Activated CD4-positive, alpha-beta memory T cell treated with anti-CD3 and anti-CD28 coated beads for 36 hours (primary cell): ENCODE measurements at regions not wholly inside any gene's neighbourhood (a gene's known extent, or its start where the extent isn't known, plus 50 kb on each side); places are given as distances from the start of the nearest gene placed in this dataset.
"Not testable (repeated sequence)": the region's sequence is repeated elsewhere in the genome, so short reads cannot be mapped to it uniquely, and the experiment has no call there.

Experiments
- CTCF ChIA-PET: fragments of 350-600 bp; sonication (Branson Sonifier 250); formaldehyde crosslinking; loops from one replicate; lab custom pipeline; 2021; ENCODE audit warnings: antibody characterized with exemption, inconsistent platforms; lab: Charles Lee
- POLR2A ChIA-PET: fragments of 350-600 bp; sonication (Branson Sonifier 250); formaldehyde crosslinking; loops from one replicate; lab custom pipeline; 2021; ENCODE audit warnings: antibody characterized with exemption; lab: Charles Lee
- DNase-seq: peaks from one replicate; pipeline ENCODE4 v3.0.0-alpha.2; 2020
- H3K27ac Mint-ChIP-seq: one replicate; pipeline ENCODE4 v1.8.0; 2021; ENCODE audit warnings: mixed read lengths
- H3K27me3 Mint-ChIP-seq: one replicate; pipeline ENCODE4 v1.8.0; 2021; ENCODE audit warnings: mixed read lengths
- H3K36me3 Mint-ChIP-seq: one replicate; pipeline ENCODE4 v1.8.0; 2021; ENCODE audit warnings: mixed read lengths
- H3K4me1 Mint-ChIP-seq: one replicate; pipeline ENCODE4 v1.8.0; 2021; ENCODE audit warnings: low read depth, mixed read lengths
- H3K4me3 Mint-ChIP-seq: one replicate; pipeline ENCODE4 v1.8.0; 2021; ENCODE audit warnings: mild to moderate bottlenecking, mixed read lengths
- H3K9me3 Mint-ChIP-seq: one replicate; pipeline ENCODE4 v1.8.0; 2021; ENCODE audit warnings: mixed read lengths
- intact Hi-C: fragments of 100-400 bp; cut with micrococcal nuclease; formaldehyde crosslinking; loops from one replicate; pipeline ENCODE4 v1.15.1; 2023

- intact Hi-C loops: no loop called here
- Mint-ChIP-seq H3K4me1 (no peaks in the 10 kb centered on the region), H3K36me3 (no peaks in the 10 kb centered on the region), H3K4me3 (no peak overlapping the region), H3K27me3 (no peaks in the 10 kb centered on the region), H3K27ac (no peak overlapping the region), H3K9me3 (peaks cover 16% of the 10 kb centered on the region)
- ChIA-PET POLR2A (no interaction called here), CTCF (no interaction called here)
- no peak for DNase-seq
Observed at GRCh38 chr3:690770-691169, 402.1 kb upstream of the CNTN6 start.

GRCh38 chr3:700514-700913 lies 392.3 kb upstream of the CNTN6 start:
- Mint-ChIP-seq H3K27ac (no peak overlapping the region), H3K9me3 (peaks cover 19% of the 10 kb centered on the region), H3K4me1 (no peaks in the 10 kb centered on the region), H3K4me3 (no peak overlapping the region), H3K27me3 (no peaks in the 10 kb centered on the region), H3K36me3 (no peaks in the 10 kb centered on the region)
- CTCF ChIA-PET: no interaction called here
- POLR2A ChIA-PET: no interaction called here
- intact Hi-C loops: no loop called here
- DNase-seq: no peak

- POLR2A ChIA-PET: no interaction called here
- intact Hi-C loops: no loop called here
- Mint-ChIP-seq H3K27me3 (no peaks in the 10 kb centered on the region), H3K27ac (no peak overlapping the region), H3K4me3 (no peak overlapping the region), H3K4me1 (no peaks in the 10 kb centered on the region), H3K36me3 (no peaks in the 10 kb centered on the region), H3K9me3 (peaks cover 14% of the 10 kb centered on the region)
- no peak for DNase-seq
- CTCF ChIA-PET: no interaction called here
Observed at GRCh38 chr3:707041-707440, 385.8 kb upstream of the CNTN6 start.

GRCh38 chr3:713006-713621 lies 379.7 kb upstream of the CNTN6 start:
- peaks cover 9% of the 10 kb centered on the region for H3K9me3 Mint-ChIP-seq
- no peak overlapping the region for H3K27ac Mint-ChIP-seq
- no peak for DNase-seq
- H3K4me1 Mint-ChIP-seq: no peaks in the 10 kb centered on the region
- POLR2A ChIA-PET: no interaction called here
- no peaks in the 10 kb centered on the region for H3K36me3 Mint-ChIP-seq
- CTCF ChIA-PET: no interaction called here
- no peak overlapping the region for H3K4me3 Mint-ChIP-seq
- no peaks in the 10 kb centered on the region for H3K27me3 Mint-ChIP-seq
- intact Hi-C loops: no loop called here

- intact Hi-C loops: no loop called here
- Mint-ChIP-seq H3K27ac (no peak overlapping the region), H3K4me3 (no peak overlapping the region), H3K27me3 (no peaks in the 10 kb centered on the region), H3K4me1 (no peaks in the 10 kb centered on the region), H3K9me3 (peaks cover 9% of the 10 kb centered on the region), H3K36me3 (no peaks in the 10 kb centered on the region)
- POLR2A ChIA-PET: no interaction called here
- CTCF ChIA-PET: no interaction called here
- DNase-seq: no peak
Observed at GRCh38 chr3:713947-714620, 378.7 kb upstream of the CNTN6 start.

GRCh38 chr3:721086-721485 lies 371.7 kb upstream of the CNTN6 start:
- no peak overlapping the region for H3K4me3 Mint-ChIP-seq

GRCh38 chr3:732326-732928 lies 360.4 kb upstream of the CNTN6 start:
- POLR2A ChIA-PET: no interaction called here
- Mint-ChIP-seq H3K36me3 (no peaks in the 10 kb centered on the region), H3K4me3 (no peak overlapping the region), H3K4me1 (no peaks in the 10 kb centered on the region), H3K27ac (no peak overlapping the region), H3K9me3 (peaks cover 2% of the 10 kb centered on the region), H3K27me3 (no peaks in the 10 kb centered on the region)
- no peak for DNase-seq
- intact Hi-C loops: no loop called here
- CTCF ChIA-PET: no interaction called here

More at GRCh38 chr3:721086-721485, 371.7 kb upstream of the CNTN6 start:
- no peaks in the 10 kb centered on the region for H3K27me3 Mint-ChIP-seq
- intact Hi-C loops: no loop called here
- H3K27ac Mint-ChIP-seq: no peak overlapping the region
- peaks cover 11% of the 10 kb centered on the region for H3K9me3 Mint-ChIP-seq
- H3K36me3 Mint-ChIP-seq: no peaks in the 10 kb centered on the region
- ChIA-PET CTCF (no interaction called here), POLR2A (no interaction called here)
- no peaks in the 10 kb centered on the region for H3K4me1 Mint-ChIP-seq
- no peak for DNase-seq

GRCh38 chr3:733313-733712 lies 359.5 kb upstream of the CNTN6 start:
- Mint-ChIP-seq H3K27me3 (no peaks in the 10 kb centered on the region), H3K27ac (no peak overlapping the region), H3K4me1 (no peaks in the 10 kb centered on the region), H3K36me3 (no peaks in the 10 kb centered on the region), H3K4me3 (no peak overlapping the region), H3K9me3 (peaks cover 2% of the 10 kb centered on the region)
- ChIA-PET CTCF (no interaction called here), POLR2A (no interaction called here)
- intact Hi-C loops: no loop called here
- no peak for DNase-seq

GRCh38 chr3:757711-758110 lies 335.1 kb upstream of the CNTN6 start:
- Mint-ChIP-seq H3K36me3 (no peaks in the 10 kb centered on the region), H3K4me3 (no peak overlapping the region), H3K27ac (no peak overlapping the region), H3K27me3 (no peaks in the 10 kb centered on the region), H3K9me3 (peaks cover 17% of the 10 kb centered on the region), H3K4me1 (no peaks in the 10 kb centered on the region)
- intact Hi-C loops: no loop called here
- ChIA-PET CTCF (no interaction called here), POLR2A (no interaction called here)
- no peak for DNase-seq

- ChIA-PET CTCF (no interaction called here), POLR2A (no interaction called here)
- H3K4me1 Mint-ChIP-seq: no peaks in the 10 kb centered on the region
- no peak overlapping the region for H3K4me3 Mint-ChIP-seq
- H3K36me3 Mint-ChIP-seq: no peaks in the 10 kb centered on the region
- H3K9me3 Mint-ChIP-seq: peaks cover 17% of the 10 kb centered on the region
- no peaks in the 10 kb centered on the region for H3K27me3 Mint-ChIP-seq
- intact Hi-C loops: no loop called here
- no peak overlapping the region for H3K27ac Mint-ChIP-seq
- DNase-seq: no peak
Observed at GRCh38 chr3:759106-759505, 333.7 kb upstream of the CNTN6 start.

- H3K9me3 Mint-ChIP-seq, H3K4me3 Mint-ChIP-seq, H3K27me3 Mint-ChIP-seq, H3K27ac Mint-ChIP-seq, CTCF ChIA-PET, H3K36me3 Mint-ChIP-seq, intact Hi-C loops, DNase-seq, H3K4me1 Mint-ChIP-seq, POLR2A ChIA-PET: not testable (repeated sequence)
Observed at GRCh38 chr3:773433-773832, 319.4 kb upstream of the CNTN6 start.

- peaks cover 14% of the 10 kb centered on the region for H3K9me3 Mint-ChIP-seq
- H3K36me3 Mint-ChIP-seq: no peaks in the 10 kb centered on the region
- DNase-seq: no peak
- ChIA-PET POLR2A (no interaction called here), CTCF (no interaction called here)
- intact Hi-C loops: no loop called here
- H3K27me3 Mint-ChIP-seq: no peaks in the 10 kb centered on the region
- H3K4me3 Mint-ChIP-seq: no peak overlapping the region
- no peak overlapping the region for H3K27ac Mint-ChIP-seq
- no peaks in the 10 kb centered on the region for H3K4me1 Mint-ChIP-seq
Observed at GRCh38 chr3:775178-775880, 317.5 kb upstream of the CNTN6 start.
